GM23338 (cell line): ENCODE measurements at regions not wholly inside any gene's neighbourhood (a gene's known extent, or its start where the extent isn't known, plus 50 kb on each side); places are given as distances from the start of the nearest gene placed in this dataset.

Experiments used
- ATAC-seq: fragments of 200-7000 bp; cut with Tn5 transposase; 3 replicates; pipeline ENCODE4 v1.9.1; 2020
- DNase-seq: peaks from one replicate; pipeline ENCODE4 v3.0.0-alpha.2; 2015; ENCODE audit warnings: low spot score
- H2AFZ ChIP-seq: fragments of 200-600 bp; sonication (generic); 2 replicates; pipeline ENCODE4 v1.8.0; 2016; ENCODE audit warnings: antibody characterized with exemption, mild to moderate bottlenecking, moderate library complexity
- H3F3A ChIP-seq: fragments of 200-600 bp; sonication (generic); replicated peaks from 2 replicates; pipeline ENCODE4 v1.8.0; 2017; ENCODE audit warnings: antibody characterized with exemption, mixed run types, low read depth
- H3K27ac ChIP-seq: fragments of 200-600 bp; sonication (generic); 2 replicates; pipeline ENCODE4 v1.6.1; 2016; ENCODE audit warnings: low read depth
- H3K27me3 ChIP-seq: fragments of 200-600 bp; sonication (generic); 2 replicates; pipeline ENCODE4 v1.8.0; 2016; ENCODE audit warnings: mild to moderate bottlenecking, mixed run types, moderate library complexity; ENCODE audit not compliant: insufficient read depth
- H3K36me3 ChIP-seq: fragments of 200-600 bp; sonication (generic); 2 replicates; pipeline ENCODE4 v1.8.0; 2016; ENCODE audit warnings: mild to moderate bottlenecking; ENCODE audit not compliant: insufficient read depth
- H3K4me1 ChIP-seq: fragments of 200-600 bp; sonication (generic); 2 replicates; pipeline ENCODE4 v1.8.0; 2016; ENCODE audit warnings: mild to moderate bottlenecking, moderate library complexity; ENCODE audit not compliant: insufficient read depth
- H3K4me2 ChIP-seq: fragments of 200-600 bp; sonication (generic); 2 replicates; pipeline ENCODE4 v1.7.1; 2017; ENCODE audit warnings: mixed run types
- H3K4me3 ChIP-seq: fragments of 200-600 bp; sonication (generic); 2 replicates; pipeline ENCODE4 v1.6.1; 2016; ENCODE audit warnings: mixed run types
- H3K79me2 ChIP-seq: fragments of 200-600 bp; sonication (generic); replicated peaks from 2 replicates; pipeline ENCODE4 v1.8.0; 2017; ENCODE audit warnings: mild to moderate bottlenecking; ENCODE audit not compliant: insufficient read depth
- H3K9me2 ChIP-seq: fragments of 200-600 bp; sonication (generic); 2 replicates; pipeline ENCODE4 v1.8.0; 2017; ENCODE audit not compliant: insufficient read depth
- H4K20me1 ChIP-seq: fragments of 200-600 bp; sonication (generic); replicated peaks from 2 replicates; pipeline ENCODE4 v1.8.0; 2017; ENCODE audit warnings: mild to moderate bottlenecking; ENCODE audit not compliant: insufficient read depth
- H3K27ac Mint-ChIP-seq: 2 replicates; pipeline ENCODE4 v1.8.0; 2020; ENCODE audit warnings: inconsistent platforms, mild to moderate bottlenecking, moderate library complexity, mixed read lengths
- H3K27me3 Mint-ChIP-seq: 3 replicates; pipeline ENCODE4 v1.8.0; 2022; ENCODE audit warnings: low read depth, mild to moderate bottlenecking, moderate library complexity, mixed read lengths, inconsistent platforms; ENCODE audit not compliant: insufficient read depth, poor library complexity
- H3K36me3 Mint-ChIP-seq: 3 replicates; pipeline ENCODE4 v1.8.0; 2021; ENCODE audit warnings: low read depth, mild to moderate bottlenecking, inconsistent platforms, moderate library complexity, mixed read lengths
- H3K4me1 Mint-ChIP-seq: 3 replicates; pipeline ENCODE4 v1.8.0; 2020; ENCODE audit warnings: mild to moderate bottlenecking, inconsistent platforms, mixed read lengths
- H3K4me3 Mint-ChIP-seq: 3 replicates; pipeline ENCODE4 v1.8.0; 2021; ENCODE audit warnings: moderate library complexity, mild to moderate bottlenecking, inconsistent platforms, mixed read lengths
- H3K9me3 Mint-ChIP-seq: 3 replicates; pipeline ENCODE4 v1.8.0; 2020; ENCODE audit warnings: moderate library complexity, mild to moderate bottlenecking, inconsistent platforms, mixed read lengths
- CREB1 ChIP-seq: fragments of 250-450 bp; sonication (Bioruptor Pico); IDR thresholded peaks from 2 replicates; pipeline ENCODE4 v1.5.0; 2020; ENCODE audit warnings: low read depth, mild to moderate bottlenecking, moderate library complexity
- EZH2 ChIP-seq: fragments of 200-600 bp; sonication (generic); IDR thresholded peaks from one replicate; pipeline ENCODE4 v1.8.0; 2017; ENCODE audit warnings: antibody characterized with exemption, mild to moderate bottlenecking, low read depth; ENCODE audit not compliant: unreplicated experiment
- EZH2phosphoT487 ChIP-seq: fragments of 200-600 bp; sonication (generic); IDR thresholded peaks from one replicate; pipeline ENCODE4 v1.8.1; 2018; ENCODE audit warnings: antibody characterized with exemption; ENCODE audit not compliant: unreplicated experiment
- JUNB ChIP-seq: IDR thresholded peaks from one replicate; pipeline ENCODE4 v1.6.1; 2016; ENCODE audit warnings: antibody characterized with exemption; ENCODE audit not compliant: unreplicated experiment
- NANOG ChIP-seq: IDR thresholded peaks from 2 replicates; pipeline ENCODE4 v1.6.1; 2016; ENCODE audit warnings: antibody characterized with exemption, borderline replicate concordance
- POLR2AphosphoS5 ChIP-seq: IDR thresholded peaks from 2 replicates; pipeline ENCODE4 v1.6.1; 2016; ENCODE audit warnings: antibody characterized with exemption, low read depth
- STAT1 ChIP-seq: IDR thresholded peaks from one replicate; pipeline ENCODE4 v1.6.1; 2016; ENCODE audit warnings: antibody characterized with exemption; ENCODE audit not compliant: unreplicated experiment
- ZNF114 ChIP-seq: fragments of 250-450 bp; sonication (Bioruptor Pico); IDR thresholded peaks from 2 replicates; pipeline ENCODE4 v1.5.0; 2020; ENCODE audit warnings: mild to moderate bottlenecking, moderate library complexity
- ZNF331 ChIP-seq: fragments of 250-450 bp; sonication (Bioruptor Pico); IDR thresholded peaks from 2 replicates; pipeline ENCODE4 v1.5.0; 2020; ENCODE audit warnings: low read depth, mild to moderate bottlenecking, moderate library complexity
- TF ChIP-seq, protein P1 (sequence below): IDR thresholded peaks from 2 replicates; pipeline ENCODE4 v1.6.1; 2016; ENCODE audit warnings: antibody characterized with exemption
- TF ChIP-seq, protein P2 (sequence below): fragments of 250-450 bp; sonication (Bioruptor Pico); IDR thresholded peaks from 2 replicates; pipeline ENCODE4 v1.5.0; 2020; ENCODE audit warnings: mild to moderate bottlenecking, moderate library complexity
- TF ChIP-seq, protein P3 (sequence below), 2 experiments: fragments of 200-600 bp in 1 of 2; sonication (generic) in 1 of 2; conservative IDR thresholded peaks; 2 replicates each; pipeline versions ENCODE4 v1.5.1 to v1.6.1; 2016 to 2017; ENCODE audit warnings: antibody characterized with exemption in 2 of 2, low read depth in 2 of 2, mild to moderate bottlenecking in 2 of 2, moderate library complexity in 1 of 2
- TF ChIP-seq, protein P4 (sequence below): IDR thresholded peaks from one replicate; pipeline ENCODE4 v1.6.1; 2018; ENCODE audit warnings: antibody characterized with exemption; ENCODE audit not compliant: unreplicated experiment

DNA sequence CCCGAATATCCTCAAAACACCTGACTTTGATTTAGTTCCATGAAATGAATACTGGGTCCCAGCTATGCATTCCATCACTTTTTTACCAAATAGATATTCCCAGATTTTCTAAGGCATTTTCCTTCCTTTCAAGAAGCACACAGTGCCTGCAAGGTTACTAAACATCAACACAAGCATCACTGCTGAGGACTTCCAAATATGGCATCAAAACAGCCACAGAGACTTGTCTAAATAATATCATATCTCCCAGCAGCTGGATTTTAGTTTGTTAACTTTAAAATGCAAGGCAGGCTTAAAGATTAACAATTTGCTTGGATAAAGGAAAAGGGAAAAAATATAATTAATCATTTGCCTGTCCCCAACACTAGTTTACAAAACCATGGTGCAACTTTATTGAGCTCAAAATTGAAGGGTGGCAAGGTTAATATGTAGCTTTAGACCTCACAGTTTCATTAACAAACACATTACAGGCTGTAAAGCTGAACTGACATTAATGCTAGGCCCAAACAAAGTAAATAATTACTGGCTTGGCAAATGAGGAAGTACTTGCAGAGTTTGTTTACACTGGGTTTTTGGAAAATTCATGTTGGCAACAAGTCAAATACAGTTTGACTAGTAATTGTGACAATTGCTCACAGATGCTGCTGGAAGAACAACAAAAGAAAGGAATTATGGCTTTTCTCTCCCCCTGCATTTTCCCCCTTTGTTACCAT is 401.7 kb upstream of the CDIN1 start:
- Histone ChIP-seq H3K9me2 (0 out of 2 replicates have a peak, but pooled peaks cover 3% of the 10 kb centered on the region), H3F3A (no peaks in the 10 kb centered on the region), H3K4me1 (no peaks in the 10 kb centered on the region), H3K27ac (no peak overlapping the region), H3K79me2 (no peaks in the 10 kb centered on the region), H2AFZ (peak overlapping the region; percentile 4; the same call in 1 of the 2 replicates), H3K27me3 (no peaks in the 10 kb centered on the region), H4K20me1 (no peaks in the 10 kb centered on the region), H3K4me2 (no peak overlapping the region), H3K36me3 (no peaks in the 10 kb centered on the region), H3K4me3 (no peak overlapping the region)
- Mint-ChIP-seq H3K4me3 (no peak overlapping the region), H3K27me3 (no peaks in the 10 kb centered on the region), H3K9me3 (no peaks in the 10 kb centered on the region), H3K27ac (peak overlapping the region; percentile 41; the same call in 1 of the 2 replicates), H3K4me1 (peaks cover 14% of the 10 kb centered on the region), H3K36me3 (no peaks in the 10 kb centered on the region)
- TF ChIP-seq POLR2AphosphoS5, result no peak
- TF ChIP-seq, protein P1, sequence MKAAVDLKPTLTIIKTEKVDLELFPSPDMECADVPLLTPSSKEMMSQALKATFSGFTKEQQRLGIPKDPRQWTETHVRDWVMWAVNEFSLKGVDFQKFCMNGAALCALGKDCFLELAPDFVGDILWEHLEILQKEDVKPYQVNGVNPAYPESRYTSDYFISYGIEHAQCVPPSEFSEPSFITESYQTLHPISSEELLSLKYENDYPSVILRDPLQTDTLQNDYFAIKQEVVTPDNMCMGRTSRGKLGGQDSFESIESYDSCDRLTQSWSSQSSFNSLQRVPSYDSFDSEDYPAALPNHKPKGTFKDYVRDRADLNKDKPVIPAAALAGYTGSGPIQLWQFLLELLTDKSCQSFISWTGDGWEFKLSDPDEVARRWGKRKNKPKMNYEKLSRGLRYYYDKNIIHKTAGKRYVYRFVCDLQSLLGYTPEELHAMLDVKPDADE, result no peak
- TF ChIP-seq, protein P2, sequence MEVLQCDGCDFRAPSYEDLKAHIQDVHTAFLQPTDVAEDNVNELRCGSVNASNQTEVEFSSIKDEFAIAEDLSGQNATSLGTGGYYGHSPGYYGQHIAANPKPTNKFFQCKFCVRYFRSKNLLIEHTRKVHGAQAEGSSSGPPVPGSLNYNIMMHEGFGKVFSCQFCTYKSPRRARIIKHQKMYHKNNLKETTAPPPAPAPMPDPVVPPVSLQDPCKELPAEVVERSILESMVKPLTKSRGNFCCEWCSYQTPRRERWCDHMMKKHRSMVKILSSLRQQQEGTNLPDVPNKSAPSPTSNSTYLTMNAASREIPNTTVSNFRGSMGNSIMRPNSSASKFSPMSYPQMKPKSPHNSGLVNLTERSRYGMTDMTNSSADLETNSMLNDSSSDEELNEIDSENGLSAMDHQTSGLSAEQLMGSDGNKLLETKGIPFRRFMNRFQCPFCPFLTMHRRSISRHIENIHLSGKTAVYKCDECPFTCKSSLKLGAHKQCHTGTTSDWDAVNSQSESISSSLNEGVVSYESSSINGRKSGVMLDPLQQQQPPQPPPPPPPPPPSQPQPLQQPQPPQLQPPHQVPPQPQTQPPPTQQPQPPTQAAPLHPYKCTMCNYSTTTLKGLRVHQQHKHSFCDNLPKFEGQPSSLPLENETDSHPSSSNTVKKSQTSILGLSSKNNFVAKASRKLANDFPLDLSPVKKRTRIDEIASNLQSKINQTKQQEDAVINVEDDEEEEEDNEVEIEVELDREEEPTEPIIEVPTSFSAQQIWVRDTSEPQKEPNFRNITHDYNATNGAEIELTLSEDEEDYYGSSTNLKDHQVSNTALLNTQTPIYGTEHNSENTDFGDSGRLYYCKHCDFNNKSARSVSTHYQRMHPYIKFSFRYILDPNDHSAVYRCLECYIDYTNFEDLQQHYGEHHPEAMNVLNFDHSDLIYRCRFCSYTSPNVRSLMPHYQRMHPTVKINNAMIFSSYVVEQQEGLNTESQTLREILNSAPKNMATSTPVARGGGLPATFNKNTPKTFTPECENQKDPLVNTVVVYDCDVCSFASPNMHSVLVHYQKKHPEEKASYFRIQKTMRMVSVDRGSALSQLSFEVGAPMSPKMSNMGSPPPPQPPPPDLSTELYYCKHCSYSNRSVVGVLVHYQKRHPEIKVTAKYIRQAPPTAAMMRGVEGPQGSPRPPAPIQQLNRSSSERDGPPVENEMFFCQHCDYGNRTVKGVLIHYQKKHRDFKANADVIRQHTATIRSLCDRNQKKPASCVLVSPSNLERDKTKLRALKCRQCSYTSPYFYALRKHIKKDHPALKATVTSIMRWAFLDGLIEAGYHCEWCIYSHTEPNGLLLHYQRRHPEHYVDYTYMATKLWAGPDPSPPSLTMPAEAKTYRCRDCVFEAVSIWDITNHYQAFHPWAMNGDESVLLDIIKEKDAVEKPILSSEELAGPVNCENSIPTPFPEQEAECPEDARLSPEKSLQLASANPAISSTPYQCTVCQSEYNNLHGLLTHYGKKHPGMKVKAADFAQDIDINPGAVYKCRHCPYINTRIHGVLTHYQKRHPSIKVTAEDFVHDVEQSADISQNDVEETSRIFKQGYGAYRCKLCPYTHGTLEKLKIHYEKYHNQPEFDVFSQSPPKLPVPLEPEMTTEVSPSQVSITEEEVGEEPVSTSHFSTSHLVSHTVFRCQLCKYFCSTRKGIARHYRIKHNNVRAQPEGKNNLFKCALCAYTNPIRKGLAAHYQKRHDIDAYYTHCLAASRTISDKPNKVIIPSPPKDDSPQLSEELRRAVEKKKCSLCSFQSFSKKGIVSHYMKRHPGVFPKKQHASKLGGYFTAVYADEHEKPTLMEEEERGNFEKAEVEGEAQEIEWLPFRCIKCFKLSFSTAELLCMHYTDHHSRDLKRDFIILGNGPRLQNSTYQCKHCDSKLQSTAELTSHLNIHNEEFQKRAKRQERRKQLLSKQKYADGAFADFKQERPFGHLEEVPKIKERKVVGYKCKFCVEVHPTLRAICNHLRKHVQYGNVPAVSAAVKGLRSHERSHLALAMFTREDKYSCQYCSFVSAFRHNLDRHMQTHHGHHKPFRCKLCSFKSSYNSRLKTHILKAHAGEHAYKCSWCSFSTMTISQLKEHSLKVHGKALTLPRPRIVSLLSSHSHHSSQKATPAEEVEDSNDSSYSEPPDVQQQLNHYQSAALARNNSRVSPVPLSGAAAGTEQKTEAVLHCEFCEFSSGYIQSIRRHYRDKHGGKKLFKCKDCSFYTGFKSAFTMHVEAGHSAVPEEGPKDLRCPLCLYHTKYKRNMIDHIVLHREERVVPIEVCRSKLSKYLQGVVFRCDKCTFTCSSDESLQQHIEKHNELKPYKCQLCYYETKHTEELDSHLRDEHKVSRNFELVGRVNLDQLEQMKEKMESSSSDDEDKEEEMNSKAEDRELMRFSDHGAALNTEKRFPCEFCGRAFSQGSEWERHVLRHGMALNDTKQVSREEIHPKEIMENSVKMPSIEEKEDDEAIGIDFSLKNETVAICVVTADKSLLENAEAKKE, result no peak
- TF ChIP-seq, protein P3, sequence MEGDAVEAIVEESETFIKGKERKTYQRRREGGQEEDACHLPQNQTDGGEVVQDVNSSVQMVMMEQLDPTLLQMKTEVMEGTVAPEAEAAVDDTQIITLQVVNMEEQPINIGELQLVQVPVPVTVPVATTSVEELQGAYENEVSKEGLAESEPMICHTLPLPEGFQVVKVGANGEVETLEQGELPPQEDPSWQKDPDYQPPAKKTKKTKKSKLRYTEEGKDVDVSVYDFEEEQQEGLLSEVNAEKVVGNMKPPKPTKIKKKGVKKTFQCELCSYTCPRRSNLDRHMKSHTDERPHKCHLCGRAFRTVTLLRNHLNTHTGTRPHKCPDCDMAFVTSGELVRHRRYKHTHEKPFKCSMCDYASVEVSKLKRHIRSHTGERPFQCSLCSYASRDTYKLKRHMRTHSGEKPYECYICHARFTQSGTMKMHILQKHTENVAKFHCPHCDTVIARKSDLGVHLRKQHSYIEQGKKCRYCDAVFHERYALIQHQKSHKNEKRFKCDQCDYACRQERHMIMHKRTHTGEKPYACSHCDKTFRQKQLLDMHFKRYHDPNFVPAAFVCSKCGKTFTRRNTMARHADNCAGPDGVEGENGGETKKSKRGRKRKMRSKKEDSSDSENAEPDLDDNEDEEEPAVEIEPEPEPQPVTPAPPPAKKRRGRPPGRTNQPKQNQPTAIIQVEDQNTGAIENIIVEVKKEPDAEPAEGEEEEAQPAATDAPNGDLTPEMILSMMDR (conservative IDR thresholded peaks at IDR 0.05; ENCODE audit: low read depth in 2 of 2), result no peak
- no peak for TF ChIP-seq ZNF114 (CRISPR knock-in tag)
- TF ChIP-seq JUNB, result no peak
- no peak for TF ChIP-seq ZNF331 (CRISPR knock-in tag)
- no peak for TF ChIP-seq EZH2
- TF ChIP-seq, protein P4, sequence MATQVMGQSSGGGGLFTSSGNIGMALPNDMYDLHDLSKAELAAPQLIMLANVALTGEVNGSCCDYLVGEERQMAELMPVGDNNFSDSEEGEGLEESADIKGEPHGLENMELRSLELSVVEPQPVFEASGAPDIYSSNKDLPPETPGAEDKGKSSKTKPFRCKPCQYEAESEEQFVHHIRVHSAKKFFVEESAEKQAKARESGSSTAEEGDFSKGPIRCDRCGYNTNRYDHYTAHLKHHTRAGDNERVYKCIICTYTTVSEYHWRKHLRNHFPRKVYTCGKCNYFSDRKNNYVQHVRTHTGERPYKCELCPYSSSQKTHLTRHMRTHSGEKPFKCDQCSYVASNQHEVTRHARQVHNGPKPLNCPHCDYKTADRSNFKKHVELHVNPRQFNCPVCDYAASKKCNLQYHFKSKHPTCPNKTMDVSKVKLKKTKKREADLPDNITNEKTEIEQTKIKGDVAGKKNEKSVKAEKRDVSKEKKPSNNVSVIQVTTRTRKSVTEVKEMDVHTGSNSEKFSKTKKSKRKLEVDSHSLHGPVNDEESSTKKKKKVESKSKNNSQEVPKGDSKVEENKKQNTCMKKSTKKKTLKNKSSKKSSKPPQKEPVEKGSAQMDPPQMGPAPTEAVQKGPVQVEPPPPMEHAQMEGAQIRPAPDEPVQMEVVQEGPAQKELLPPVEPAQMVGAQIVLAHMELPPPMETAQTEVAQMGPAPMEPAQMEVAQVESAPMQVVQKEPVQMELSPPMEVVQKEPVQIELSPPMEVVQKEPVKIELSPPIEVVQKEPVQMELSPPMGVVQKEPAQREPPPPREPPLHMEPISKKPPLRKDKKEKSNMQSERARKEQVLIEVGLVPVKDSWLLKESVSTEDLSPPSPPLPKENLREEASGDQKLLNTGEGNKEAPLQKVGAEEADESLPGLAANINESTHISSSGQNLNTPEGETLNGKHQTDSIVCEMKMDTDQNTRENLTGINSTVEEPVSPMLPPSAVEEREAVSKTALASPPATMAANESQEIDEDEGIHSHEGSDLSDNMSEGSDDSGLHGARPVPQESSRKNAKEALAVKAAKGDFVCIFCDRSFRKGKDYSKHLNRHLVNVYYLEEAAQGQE, result no peak
- no peak for TF ChIP-seq CREB1 (CRISPR knock-in tag)
- TF ChIP-seq NANOG, result no peak
- no peak for TF ChIP-seq EZH2phosphoT487
- no peak for TF ChIP-seq STAT1
- DNase-seq, result no peak
- ATAC-seq, result no peak
